Astrocyte of the spinal cord (primary cell): ENCODE measurements at regions not wholly inside any gene's neighbourhood (a gene's known extent, or its start where the extent isn't known, plus 50 kb on each side); places are given as distances from the start of the nearest gene placed in this dataset.

Experiments
- DNase-seq: peaks from one replicate; pipeline ENCODE4 v3.0.0; 2011; ENCODE audit warnings: low read depth, low spot score
- H3K4me3 ChIP-seq: 2 replicates; pipeline ENCODE4 v1.5.1; 2011; ENCODE audit warnings: low read depth, mild to moderate bottlenecking, low read length, moderate library complexity
- CTCF ChIP-seq: IDR thresholded peaks from 2 replicates; pipeline ENCODE4 v1.5.1; 2012; ENCODE audit warnings: low read depth, mild to moderate bottlenecking, low read length, inconsistent platforms
- in situ Hi-C: cut with HindIII; loops from 2 replicates; pipeline ENCODE4 v1.10.0; 2017; ENCODE audit warnings: low sequenced_read_pairs

GRCh38 chr1:29856340-29857114 lies 620.2 kb downstream of the PTPRU start:
- no peak overlapping the region for H3K4me3 ChIP-seq
- in situ Hi-C loops, result no loop called here
- DNase-seq, result no peak
- TF ChIP-seq CTCF, result no peak

GRCh38 chr1:29855561-29856160 lies 619.3 kb downstream of the PTPRU start:
- TF ChIP-seq CTCF, result no peak
- DNase-seq, result no peak
- in situ Hi-C loops, result no loop called here
- H3K4me3 ChIP-seq, result no peak overlapping the region

- no peak for DNase-seq
- in situ Hi-C loops, result no loop called here
- TF ChIP-seq CTCF, result no peak
- H3K4me3 ChIP-seq, result no peak overlapping the region
Observed at GRCh38 chr1:29854700-29855276, 618.5 kb downstream of the PTPRU start.

- in situ Hi-C loops, result no loop called here
- TF ChIP-seq CTCF, result no peak
- H3K4me3 ChIP-seq, result no peak overlapping the region
- DNase-seq, result no peak
Observed at GRCh38 chr1:29853716-29854330, 617.5 kb downstream of the PTPRU start.

GRCh38 chr1:29852248-29852647 lies 615.9 kb downstream of the PTPRU start:
- in situ Hi-C loops, result no loop called here
- no peak overlapping the region for H3K4me3 ChIP-seq
- no peak for TF ChIP-seq CTCF
- no peak for DNase-seq

- H3K4me3 ChIP-seq, result no peak overlapping the region
- no peak for TF ChIP-seq CTCF
- in situ Hi-C loops, result no loop called here
- no peak for DNase-seq
Observed at GRCh38 chr1:29851691-29852090, 615.4 kb downstream of the PTPRU start.
